GM21717 (cell line): ENCODE measurements at regions not wholly inside any gene's neighbourhood (a gene's known extent, or its start where the extent isn't known, plus 50 kb on each side); places are given as distances from the start of the nearest gene placed in this dataset.
"Not testable (repeated sequence)": the region's sequence is repeated elsewhere in the genome, so short reads cannot be mapped to it uniquely, and the experiment has no call there.

Experiments used
- ATAC-seq: cut with Tn5 transposase; IDR thresholded peaks from one replicate; pipeline ENCODE4 v1.9.1; 2021; ENCODE audit warnings: mild to moderate bottlenecking, moderate library complexity; ENCODE audit not compliant: unreplicated experiment

DNA sequence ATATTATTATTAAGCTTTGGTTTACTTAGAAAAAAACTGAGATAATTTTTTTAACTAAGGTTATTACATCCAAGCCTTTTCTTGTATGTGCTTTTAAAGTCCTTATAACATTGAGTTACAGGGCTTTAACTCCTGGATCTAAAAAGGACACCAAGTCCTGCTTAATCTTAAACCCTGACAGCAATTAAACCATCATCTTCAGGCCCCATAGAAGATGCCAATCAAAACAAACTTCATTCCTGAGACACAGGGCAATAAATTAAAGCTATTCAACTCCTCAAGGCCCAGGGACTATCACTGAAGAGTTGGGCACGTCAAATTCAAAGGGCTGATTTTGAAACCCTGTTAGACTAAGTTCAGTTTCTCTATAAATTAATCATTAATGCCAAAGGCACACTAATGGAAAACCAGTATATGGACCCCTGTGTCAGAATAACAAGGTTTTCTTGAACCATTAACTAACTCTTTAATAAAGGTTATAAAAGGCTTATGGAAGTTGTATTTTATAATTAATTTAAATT lies 1152.6 kb downstream of the NSUN3 start:
- ATAC-seq: no peak

DNA sequence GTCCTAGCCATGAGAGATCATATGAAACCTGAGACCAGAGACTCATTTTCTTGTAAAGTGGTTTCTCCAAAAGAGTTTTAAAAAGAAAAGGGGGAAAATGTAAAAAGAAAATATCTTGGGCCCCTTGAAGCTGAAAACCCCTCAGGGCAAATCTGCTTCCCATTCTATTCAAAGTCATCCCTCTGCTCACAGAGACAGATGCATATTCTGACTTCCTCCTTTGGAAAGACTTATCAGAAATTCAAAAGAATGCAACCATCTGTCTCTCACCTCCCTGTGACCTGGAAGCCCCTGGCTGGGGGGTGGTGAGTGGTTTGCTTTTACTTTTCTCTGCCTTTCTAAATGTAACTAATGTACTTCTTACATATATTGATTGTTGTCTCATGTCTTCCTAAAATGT lies 1154.8 kb downstream of the NSUN3 start:
- ATAC-seq: no peak

- no peak for ATAC-seq
These were observed 1155.6 kb downstream of the NSUN3 start for GRCh38 chr3:95218484-95218883.

- ATAC-seq: no peak
These were observed 1163.6 kb downstream of the NSUN3 start for GRCh38 chr3:95226437-95226836.

- no peak for ATAC-seq
These were observed 1164.2 kb downstream of the NSUN3 start for GRCh38 chr3:95227092-95227491.

DNA sequence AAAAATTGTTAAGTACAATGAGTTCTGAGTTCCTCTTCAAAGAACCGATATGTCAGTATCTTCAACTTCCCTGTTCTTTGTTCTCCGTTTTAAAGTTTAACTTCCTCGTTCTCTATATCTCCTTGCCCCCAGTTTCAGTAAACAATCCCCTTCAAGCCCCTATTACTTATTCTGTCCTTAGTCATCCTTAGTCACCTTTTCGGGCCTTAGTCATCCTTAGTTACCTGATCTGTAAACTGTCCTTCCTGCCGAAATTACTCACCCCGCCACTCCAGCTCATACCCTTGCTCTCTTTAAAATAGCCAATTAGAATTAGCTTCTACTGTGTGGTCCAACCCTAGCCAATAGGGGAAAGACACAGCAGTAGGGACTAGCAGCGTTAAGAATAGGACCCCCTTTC lies 1165.6 kb downstream of the NSUN3 start:
- no peak for ATAC-seq

GRCh38 chr3:95235916-95236315 lies 1173.1 kb downstream of the NSUN3 start:
- no peak for ATAC-seq

DNA sequence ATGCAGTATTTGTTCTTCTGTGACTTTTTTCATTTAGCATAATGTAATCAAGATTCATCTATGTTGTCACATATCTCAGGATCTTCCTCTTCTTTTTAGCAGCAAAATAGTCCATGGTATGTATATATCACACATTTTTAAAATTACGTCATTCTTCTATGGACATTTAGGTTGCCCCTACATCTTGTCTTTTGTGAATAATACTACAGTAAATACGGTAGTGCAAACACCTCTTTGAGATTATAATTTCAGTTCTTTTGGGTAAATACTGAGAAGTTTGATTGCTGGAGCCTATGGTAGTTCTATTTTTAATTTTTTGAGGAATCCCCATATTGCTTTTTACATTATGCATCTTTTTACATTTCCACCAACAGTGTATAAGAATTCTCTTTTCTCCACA lies 1174.9 kb downstream of the NSUN3 start:
- ATAC-seq: no peak

GRCh38 chr3:95240395-95240794 lies 1177.5 kb downstream of the NSUN3 start:
- ATAC-seq: no peak

- ATAC-seq: not testable (repeated sequence)
These were observed 1178.4 kb downstream of the NSUN3 start for GRCh38 chr3:95241256-95241655.

- ATAC-seq: no peak
These were observed 1183.6 kb downstream of the NSUN3 start for GRCh38 chr3:95246413-95246812.

DNA sequence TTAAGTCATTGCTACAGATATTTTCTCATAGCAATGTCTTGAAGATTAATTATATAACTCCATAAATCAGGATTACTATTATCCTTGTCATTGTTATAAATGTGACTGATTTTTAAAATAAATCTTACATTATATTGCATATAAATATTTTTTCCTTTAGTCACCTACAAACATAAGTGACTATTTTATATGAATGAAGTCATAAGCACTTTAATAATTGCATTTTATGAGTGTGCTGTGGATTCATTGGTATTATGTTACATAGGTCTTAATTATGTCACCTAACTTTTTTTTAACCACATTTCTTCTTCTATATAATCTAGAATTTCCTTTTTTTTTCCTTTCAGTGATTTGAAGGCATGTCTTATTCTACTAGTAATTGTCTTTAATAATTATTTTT lies 1191.2 kb downstream of the NSUN3 start:
- ATAC-seq: no peak

DNA sequence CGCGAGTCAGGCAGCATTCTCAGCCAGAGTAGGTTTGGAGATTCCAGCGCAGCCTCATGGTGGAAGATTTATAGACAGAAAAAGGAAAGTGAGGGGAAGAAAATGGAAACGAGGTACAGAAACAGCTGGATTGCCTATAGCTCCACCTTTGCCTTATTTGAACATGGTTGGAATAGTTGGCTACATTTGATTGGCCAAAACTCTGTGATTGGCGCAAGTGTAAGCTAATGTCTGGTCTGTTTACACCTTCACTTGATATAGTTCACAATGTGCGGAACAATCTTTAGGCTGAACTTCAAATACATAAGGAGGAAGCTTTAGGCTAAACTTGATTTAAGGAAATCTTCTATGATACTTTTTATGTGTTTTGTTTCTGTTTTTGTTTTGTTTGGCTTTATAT lies 1191.9 kb downstream of the NSUN3 start:
- ATAC-seq: no peak

DNA sequence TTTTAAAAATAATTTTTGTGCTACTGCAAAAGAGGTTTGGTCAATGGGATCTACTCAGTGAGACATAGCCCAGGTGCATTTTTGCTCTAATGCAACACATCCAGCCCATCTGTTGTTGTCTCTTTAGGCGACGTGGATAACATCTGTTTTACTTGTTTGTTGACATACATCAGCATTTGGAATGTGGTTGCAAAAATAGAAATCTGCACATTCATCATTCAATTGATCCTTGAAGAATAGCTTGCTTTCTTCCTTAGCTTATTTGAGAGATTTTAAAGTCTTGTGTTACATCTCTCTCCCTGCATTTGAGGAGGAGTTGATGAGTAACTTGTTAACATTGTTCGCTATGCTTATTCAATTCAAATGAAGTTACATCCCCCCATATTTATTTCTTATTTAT lies 1202.3 kb downstream of the NSUN3 start:
- no peak for ATAC-seq

GRCh38 chr3:95271395-95271794 lies 1208.5 kb downstream of the NSUN3 start:
- ATAC-seq: no peak

GRCh38 chr3:95272166-95272565 lies 1209.3 kb downstream of the NSUN3 start:
- no peak for ATAC-seq

- ATAC-seq: no peak
These were observed 1209.9 kb downstream of the NSUN3 start for GRCh38 chr3:95272781-95273180.

DNA sequence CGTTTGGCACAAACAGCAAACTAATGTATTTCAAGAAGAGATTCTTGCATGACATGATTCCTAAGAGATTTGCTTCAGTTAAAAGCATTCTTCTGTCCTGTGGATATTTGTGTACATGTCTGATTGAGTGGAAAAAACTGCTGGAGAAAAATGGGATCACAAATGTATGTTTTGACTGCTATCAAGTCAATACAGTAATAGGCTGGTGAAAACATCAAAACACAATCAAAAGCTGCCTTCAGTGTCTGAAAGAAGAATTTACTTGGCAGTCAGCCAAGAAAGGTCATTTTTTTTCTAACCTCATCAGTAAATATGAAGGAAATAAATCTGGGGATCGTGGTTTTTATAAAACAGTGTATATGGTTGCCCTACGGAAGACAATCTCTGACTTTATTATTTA lies 1214.8 kb downstream of the NSUN3 start:
- ATAC-seq: no peak

- ATAC-seq: no peak
These were observed 1218.0 kb downstream of the NSUN3 start for GRCh38 chr3:95280711-95281352.

- no peak for ATAC-seq
These were observed 1226.4 kb downstream of the NSUN3 start for GRCh38 chr3:95289295-95289694.

- ATAC-seq: no peak
These were observed 1234.7 kb downstream of the NSUN3 start for GRCh38 chr3:95297581-95297980.

- no peak for ATAC-seq
These were observed 1239.2 kb downstream of the NSUN3 start for GRCh38 chr3:95302044-95302443.

GRCh38 chr3:95310560-95310959 lies 1247.7 kb downstream of the NSUN3 start:
- no peak for ATAC-seq
